Choroid plexus epithelial cell (primary cell): ENCODE measurements at regions not wholly inside any gene's neighbourhood (a gene's known extent, or its start where the extent isn't known, plus 50 kb on each side); places are given as distances from the start of the nearest gene placed in this dataset.

Experiments
- DNase-seq: peaks from one replicate; pipeline ENCODE4 v3.0.0-alpha.2; 2010; ENCODE audit warnings: low read depth
- H3K4me3 ChIP-seq: 2 replicates; pipeline ENCODE4 v1.5.1; 2011; ENCODE audit warnings: low read depth, mild to moderate bottlenecking, control low read depth, low read length, moderate library complexity
- CTCF ChIP-seq: conservative IDR thresholded peaks from 2 replicates; pipeline ENCODE4 v1.5.1; 2011; ENCODE audit warnings: low read depth, mild to moderate bottlenecking, control low read depth, inconsistent platforms, low read length, moderate library complexity

GRCh38 chr4:180564448-180564847 lies 1678.8 kb upstream of the TENM3 start:
- no peak for DNase-seq
- H3K4me3 ChIP-seq, result no peak overlapping the region
- TF ChIP-seq CTCF, result no peak

- no peak for TF ChIP-seq CTCF
- H3K4me3 ChIP-seq, result no peak overlapping the region
- DNase-seq, result no peak
Measured at GRCh38 chr4:180565856-180566431, 1677.3 kb upstream of the TENM3 start.

GRCh38 chr4:180566492-180566891 lies 1676.7 kb upstream of the TENM3 start:
- H3K4me3 ChIP-seq, result no peak overlapping the region
- no peak for TF ChIP-seq CTCF
- no peak for DNase-seq

GRCh38 chr4:180567080-180567479 lies 1676.1 kb upstream of the TENM3 start:
- TF ChIP-seq CTCF, result no peak
- H3K4me3 ChIP-seq, result no peak overlapping the region
- DNase-seq, result no peak

GRCh38 chr4:180571516-180572055 lies 1671.6 kb upstream of the TENM3 start:
- no peak for TF ChIP-seq CTCF
- no peak for DNase-seq
- no peak overlapping the region for H3K4me3 ChIP-seq

GRCh38 chr4:180578175-180578574 lies 1665.0 kb upstream of the TENM3 start:
- no peak for DNase-seq
- no peak for TF ChIP-seq CTCF
- H3K4me3 ChIP-seq, result no peak overlapping the region

GRCh38 chr4:180581061-180581460 lies 1662.1 kb upstream of the TENM3 start:
- DNase-seq, result no peak
- TF ChIP-seq CTCF, result no peak
- H3K4me3 ChIP-seq, result no peak overlapping the region
